ENCODE measurements at regions not wholly inside any gene's neighbourhood (a gene's known extent, or its start where the extent isn't known, plus 50 kb on each side); places are given as distances from the start of the nearest gene placed in this dataset.

- no peak for ATAC-seq
- Histone ChIP-seq H4K20me1 (ENCODE audit: control insufficient read depth, insufficient read depth) (no peaks in the 10 kb centered on the region), H3K36me3 (ENCODE audit: control insufficient read depth in 2 of 2, insufficient read depth in 2 of 2, low read length in 1 of 2) (no peaks in the 10 kb centered on the region), H3K27ac (ENCODE audit: control insufficient read depth, insufficient read depth) (no peak overlapping the region), H3K9ac (ENCODE audit: control insufficient read depth, insufficient read depth, low read length) (no peak overlapping the region), H3K4me2 (ENCODE audit: control insufficient read depth, insufficient read depth) (no peak overlapping the region), H3K79me2 (ENCODE audit: control insufficient read depth, insufficient read depth, low read length) (no peaks in the 10 kb centered on the region), H3K9me3 (replicated peaks; ENCODE audit: control insufficient read depth, insufficient read depth, low read length) (no peaks in the 10 kb centered on the region), H2AFZ (ENCODE audit: control insufficient read depth, low read depth, low read length) (no peak overlapping the region), H3K4me3 (no peak overlapping the region), H3K27me3 (replicated peaks in 1 of 2; ENCODE audit: control insufficient read depth in 2 of 2, insufficient read depth in 2 of 2, low read length in 1 of 2) (no peaks in the 10 kb centered on the region), H3K4me1 (ENCODE audit: control insufficient read depth, insufficient read depth, low read length) (no peaks in the 10 kb centered on the region)
- BruUV-seq (replicated peaks): no TSS peak
- POLR2A ChIA-PET: no interaction called here
- no peak for TF ChIP-seq CBFB (IDR thresholded peaks at IDR 0.05; ENCODE audit: low read depth)
- no peak for TF ChIP-seq CREM (IDR thresholded peaks at IDR 0.05; ENCODE audit: low read depth)
- TF ChIP-seq, protein P1, sequence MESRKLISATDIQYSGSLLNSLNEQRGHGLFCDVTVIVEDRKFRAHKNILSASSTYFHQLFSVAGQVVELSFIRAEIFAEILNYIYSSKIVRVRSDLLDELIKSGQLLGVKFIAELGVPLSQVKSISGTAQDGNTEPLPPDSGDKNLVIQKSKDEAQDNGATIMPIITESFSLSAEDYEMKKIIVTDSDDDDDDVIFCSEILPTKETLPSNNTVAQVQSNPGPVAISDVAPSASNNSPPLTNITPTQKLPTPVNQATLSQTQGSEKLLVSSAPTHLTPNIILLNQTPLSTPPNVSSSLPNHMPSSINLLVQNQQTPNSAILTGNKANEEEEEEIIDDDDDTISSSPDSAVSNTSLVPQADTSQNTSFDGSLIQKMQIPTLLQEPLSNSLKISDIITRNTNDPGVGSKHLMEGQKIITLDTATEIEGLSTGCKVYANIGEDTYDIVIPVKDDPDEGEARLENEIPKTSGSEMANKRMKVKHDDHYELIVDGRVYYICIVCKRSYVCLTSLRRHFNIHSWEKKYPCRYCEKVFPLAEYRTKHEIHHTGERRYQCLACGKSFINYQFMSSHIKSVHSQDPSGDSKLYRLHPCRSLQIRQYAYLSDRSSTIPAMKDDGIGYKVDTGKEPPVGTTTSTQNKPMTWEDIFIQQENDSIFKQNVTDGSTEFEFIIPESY (IDR thresholded peaks at IDR 0.05): no peak
- TF ChIP-seq BHLHE40 (IDR thresholded peaks at IDR 0.05; ENCODE audit: borderline replicate concordance in 1 of 2, low read depth in 2 of 2, low read length in 1 of 2): no peak
- TF ChIP-seq, protein P2, sequence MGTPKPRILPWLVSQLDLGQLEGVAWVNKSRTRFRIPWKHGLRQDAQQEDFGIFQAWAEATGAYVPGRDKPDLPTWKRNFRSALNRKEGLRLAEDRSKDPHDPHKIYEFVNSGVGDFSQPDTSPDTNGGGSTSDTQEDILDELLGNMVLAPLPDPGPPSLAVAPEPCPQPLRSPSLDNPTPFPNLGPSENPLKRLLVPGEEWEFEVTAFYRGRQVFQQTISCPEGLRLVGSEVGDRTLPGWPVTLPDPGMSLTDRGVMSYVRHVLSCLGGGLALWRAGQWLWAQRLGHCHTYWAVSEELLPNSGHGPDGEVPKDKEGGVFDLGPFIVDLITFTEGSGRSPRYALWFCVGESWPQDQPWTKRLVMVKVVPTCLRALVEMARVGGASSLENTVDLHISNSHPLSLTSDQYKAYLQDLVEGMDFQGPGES (IDR thresholded peaks at IDR 0.05): no peak
- TF ChIP-seq, protein P3, sequence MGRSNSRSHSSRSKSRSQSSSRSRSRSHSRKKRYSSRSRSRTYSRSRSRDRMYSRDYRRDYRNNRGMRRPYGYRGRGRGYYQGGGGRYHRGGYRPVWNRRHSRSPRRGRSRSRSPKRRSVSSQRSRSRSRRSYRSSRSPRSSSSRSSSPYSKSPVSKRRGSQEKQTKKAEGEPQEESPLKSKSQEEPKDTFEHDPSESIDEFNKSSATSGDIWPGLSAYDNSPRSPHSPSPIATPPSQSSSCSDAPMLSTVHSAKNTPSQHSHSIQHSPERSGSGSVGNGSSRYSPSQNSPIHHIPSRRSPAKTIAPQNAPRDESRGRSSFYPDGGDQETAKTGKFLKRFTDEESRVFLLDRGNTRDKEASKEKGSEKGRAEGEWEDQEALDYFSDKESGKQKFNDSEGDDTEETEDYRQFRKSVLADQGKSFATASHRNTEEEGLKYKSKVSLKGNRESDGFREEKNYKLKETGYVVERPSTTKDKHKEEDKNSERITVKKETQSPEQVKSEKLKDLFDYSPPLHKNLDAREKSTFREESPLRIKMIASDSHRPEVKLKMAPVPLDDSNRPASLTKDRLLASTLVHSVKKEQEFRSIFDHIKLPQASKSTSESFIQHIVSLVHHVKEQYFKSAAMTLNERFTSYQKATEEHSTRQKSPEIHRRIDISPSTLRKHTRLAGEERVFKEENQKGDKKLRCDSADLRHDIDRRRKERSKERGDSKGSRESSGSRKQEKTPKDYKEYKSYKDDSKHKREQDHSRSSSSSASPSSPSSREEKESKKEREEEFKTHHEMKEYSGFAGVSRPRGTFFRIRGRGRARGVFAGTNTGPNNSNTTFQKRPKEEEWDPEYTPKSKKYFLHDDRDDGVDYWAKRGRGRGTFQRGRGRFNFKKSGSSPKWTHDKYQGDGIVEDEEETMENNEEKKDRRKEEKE (IDR thresholded peaks at IDR 0.05): no peak
- TF ChIP-seq MTA3 (IDR thresholded peaks at IDR 0.05; ENCODE audit: borderline replicate concordance, low read length): no peak
- TF ChIP-seq, protein P4, sequence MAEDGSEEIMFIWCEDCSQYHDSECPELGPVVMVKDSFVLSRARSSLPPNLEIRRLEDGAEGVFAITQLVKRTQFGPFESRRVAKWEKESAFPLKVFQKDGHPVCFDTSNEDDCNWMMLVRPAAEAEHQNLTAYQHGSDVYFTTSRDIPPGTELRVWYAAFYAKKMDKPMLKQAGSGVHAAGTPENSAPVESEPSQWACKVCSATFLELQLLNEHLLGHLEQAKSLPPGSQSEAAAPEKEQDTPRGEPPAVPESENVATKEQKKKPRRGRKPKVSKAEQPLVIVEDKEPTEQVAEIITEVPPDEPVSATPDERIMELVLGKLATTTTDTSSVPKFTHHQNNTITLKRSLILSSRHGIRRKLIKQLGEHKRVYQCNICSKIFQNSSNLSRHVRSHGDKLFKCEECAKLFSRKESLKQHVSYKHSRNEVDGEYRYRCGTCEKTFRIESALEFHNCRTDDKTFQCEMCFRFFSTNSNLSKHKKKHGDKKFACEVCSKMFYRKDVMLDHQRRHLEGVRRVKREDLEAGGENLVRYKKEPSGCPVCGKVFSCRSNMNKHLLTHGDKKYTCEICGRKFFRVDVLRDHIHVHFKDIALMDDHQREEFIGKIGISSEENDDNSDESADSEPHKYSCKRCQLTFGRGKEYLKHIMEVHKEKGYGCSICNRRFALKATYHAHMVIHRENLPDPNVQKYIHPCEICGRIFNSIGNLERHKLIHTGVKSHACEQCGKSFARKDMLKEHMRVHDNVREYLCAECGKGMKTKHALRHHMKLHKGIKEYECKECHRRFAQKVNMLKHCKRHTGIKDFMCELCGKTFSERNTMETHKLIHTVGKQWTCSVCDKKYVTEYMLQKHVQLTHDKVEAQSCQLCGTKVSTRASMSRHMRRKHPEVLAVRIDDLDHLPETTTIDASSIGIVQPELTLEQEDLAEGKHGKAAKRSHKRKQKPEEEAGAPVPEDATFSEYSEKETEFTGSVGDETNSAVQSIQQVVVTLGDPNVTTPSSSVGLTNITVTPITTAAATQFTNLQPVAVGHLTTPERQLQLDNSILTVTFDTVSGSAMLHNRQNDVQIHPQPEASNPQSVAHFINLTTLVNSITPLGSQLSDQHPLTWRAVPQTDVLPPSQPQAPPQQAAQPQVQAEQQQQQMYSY (CRISPR knock-in tag; IDR thresholded peaks at IDR 0.05): no peak
- TF ChIP-seq STAT3 (IDR thresholded peaks at IDR 0.05; ENCODE audit: low read depth, low read length): no peak
- no peak for TF ChIP-seq CHD4 (IDR thresholded peaks at IDR 0.05)
- TF ChIP-seq ZSCAN29 (IDR thresholded peaks at IDR 0.05): no peak
- no peak for TF ChIP-seq SMARCA5 (IDR thresholded peaks at IDR 0.05)
- CTCF ChIA-PET: no interaction called here
- in situ Hi-C loops (cut with MboI) (no loop called here), intact Hi-C loops (cut with micrococcal nuclease; ENCODE audit: unreplicated experiment) (no loop called here)
- WGBS (ENCODE audit: insufficient coverage, insufficient replicate concordance, low lambda C conversion rate, missing lambda C conversion rate): 63% methylated on average over 13 of the region's 13 CpGs
- RAD21 ChIA-PET (ENCODE audit: unreplicated experiment): no interaction called here
- SMC1A ChIA-PET (ENCODE audit: uncharacterized antibody, unreplicated experiment): no interaction called here
- no peak for FAIRE-seq
- DNase-seq (ENCODE audit: low read depth, low spot score): no peak
Measured at GRCh38 chr11:103773537-103773936, 262.9 kb upstream of the DDI1 start.

Measured in GM12878 (cell line).